ENCODE measurements at regions not wholly inside any gene's neighbourhood (a gene's known extent, or its start where the extent isn't known, plus 50 kb on each side); places are given as distances from the start of the nearest gene placed in this dataset.
"Not testable (repeated sequence)": the region's sequence is repeated elsewhere in the genome, so short reads cannot be mapped to it uniquely, and the experiment has no call there.

DNA sequence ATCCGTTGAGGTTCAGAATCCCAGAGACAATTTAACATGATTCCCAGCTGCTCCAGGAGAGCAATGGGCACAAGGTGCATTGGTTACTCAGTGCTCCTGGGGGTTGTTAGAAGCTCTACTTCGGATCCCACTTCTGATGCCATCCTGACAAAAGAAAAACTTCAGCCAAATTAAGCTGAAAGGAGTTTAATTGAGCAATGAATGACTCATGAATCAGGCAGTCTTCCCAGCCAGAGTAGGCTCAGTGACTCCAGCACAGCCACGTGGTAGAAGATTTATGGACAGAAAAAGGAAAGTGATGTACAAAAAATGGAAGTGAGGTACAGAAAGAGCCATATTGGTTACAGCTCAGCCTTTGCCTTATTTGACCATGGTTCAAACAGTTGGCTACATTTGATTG is 95.7 kb downstream of the PWWP3B start:
- Histone ChIP-seq H3K36me3 (no peaks in the 10 kb centered on the region), H3K4me1 (no peaks in the 10 kb centered on the region), H3K9me3 (replicated peaks) (no peaks in the 10 kb centered on the region), H3K4me3 (no peak overlapping the region), H3K27me3 (ENCODE audit: low read depth) (no peaks in the 10 kb centered on the region), H3K27ac (replicated peaks) (no peak overlapping the region)
- DNase-seq, result no peak
- intact Hi-C loops (cut with micrococcal nuclease), result no loop called here
- TF ChIP-seq, protein P1, sequence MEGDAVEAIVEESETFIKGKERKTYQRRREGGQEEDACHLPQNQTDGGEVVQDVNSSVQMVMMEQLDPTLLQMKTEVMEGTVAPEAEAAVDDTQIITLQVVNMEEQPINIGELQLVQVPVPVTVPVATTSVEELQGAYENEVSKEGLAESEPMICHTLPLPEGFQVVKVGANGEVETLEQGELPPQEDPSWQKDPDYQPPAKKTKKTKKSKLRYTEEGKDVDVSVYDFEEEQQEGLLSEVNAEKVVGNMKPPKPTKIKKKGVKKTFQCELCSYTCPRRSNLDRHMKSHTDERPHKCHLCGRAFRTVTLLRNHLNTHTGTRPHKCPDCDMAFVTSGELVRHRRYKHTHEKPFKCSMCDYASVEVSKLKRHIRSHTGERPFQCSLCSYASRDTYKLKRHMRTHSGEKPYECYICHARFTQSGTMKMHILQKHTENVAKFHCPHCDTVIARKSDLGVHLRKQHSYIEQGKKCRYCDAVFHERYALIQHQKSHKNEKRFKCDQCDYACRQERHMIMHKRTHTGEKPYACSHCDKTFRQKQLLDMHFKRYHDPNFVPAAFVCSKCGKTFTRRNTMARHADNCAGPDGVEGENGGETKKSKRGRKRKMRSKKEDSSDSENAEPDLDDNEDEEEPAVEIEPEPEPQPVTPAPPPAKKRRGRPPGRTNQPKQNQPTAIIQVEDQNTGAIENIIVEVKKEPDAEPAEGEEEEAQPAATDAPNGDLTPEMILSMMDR (IDR thresholded peaks at IDR 0.05; ENCODE audit: borderline replicate concordance), result no peak

GRCh38 chrX:106273947-106274587 is 106.0 kb downstream of the PWWP3B start:
- H3K4me1 ChIP-seq; H3K4me3 ChIP-seq; H3K27ac ChIP-seq (replicated peaks); H3K27me3 ChIP-seq (ENCODE audit: low read depth); H3K9me3 ChIP-seq (replicated peaks); intact Hi-C loops (cut with micrococcal nuclease); H3K36me3 ChIP-seq; DNase-seq: not testable (repeated sequence)

GRCh38 chrX:106275172-106275571 is 107.1 kb downstream of the PWWP3B start:
- H3K4me1 ChIP-seq; DNase-seq; H3K27me3 ChIP-seq (ENCODE audit: low read depth); H3K4me3 ChIP-seq; intact Hi-C loops (cut with micrococcal nuclease); H3K36me3 ChIP-seq; H3K27ac ChIP-seq (replicated peaks); H3K9me3 ChIP-seq (replicated peaks): not testable (repeated sequence)

DNA sequence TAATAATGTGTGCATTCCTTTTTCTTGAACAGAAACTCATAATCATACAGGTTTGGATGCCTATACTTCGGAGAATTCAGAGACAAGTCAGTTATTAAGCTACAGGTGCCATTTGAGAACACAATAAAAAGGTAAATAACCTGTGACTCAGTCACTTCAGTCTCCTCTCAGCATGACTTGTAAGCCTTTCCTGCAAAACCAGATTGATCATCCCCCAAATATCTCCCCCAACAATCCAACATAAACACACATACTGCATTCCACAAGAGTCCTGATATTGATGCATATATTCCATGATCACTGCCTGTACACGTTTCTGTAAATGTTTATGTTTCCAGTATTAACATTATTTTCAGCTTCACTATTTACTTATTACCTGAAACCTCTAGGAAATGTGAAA is 110.8 kb downstream of the PWWP3B start:
- TF ChIP-seq, protein P1 (IDR thresholded peaks at IDR 0.05; ENCODE audit: borderline replicate concordance), result no peak
- Histone ChIP-seq H3K4me1 (no peaks in the 10 kb centered on the region), H3K4me3 (no peak overlapping the region), H3K9me3 (replicated peaks) (no peaks in the 10 kb centered on the region), H3K27ac (replicated peaks) (no peak overlapping the region), H3K27me3 (ENCODE audit: low read depth) (no peaks in the 10 kb centered on the region), H3K36me3 (no peaks in the 10 kb centered on the region)
- intact Hi-C loops (cut with micrococcal nuclease), result no loop called here
- no peak for DNase-seq

DNA sequence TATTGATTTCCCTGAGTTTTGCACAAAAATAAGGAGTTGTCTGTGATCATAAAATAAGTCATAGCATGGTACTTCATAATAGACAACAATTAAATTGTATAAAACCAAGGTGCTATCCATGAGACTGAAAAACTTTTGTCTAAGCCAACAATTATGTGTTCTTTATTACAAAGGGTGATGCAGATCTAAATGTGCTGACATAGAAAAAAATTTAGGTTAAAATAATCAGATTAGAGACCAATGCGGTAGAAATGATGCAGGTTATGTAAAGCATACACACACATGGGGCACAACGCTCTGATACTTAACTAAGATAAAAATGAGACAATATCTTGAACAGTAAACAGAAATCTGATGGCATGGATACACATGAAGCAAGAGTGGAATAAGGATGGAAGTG is 113.3 kb downstream of the PWWP3B start:
- Histone ChIP-seq H3K27ac (replicated peaks) (no peak overlapping the region), H3K9me3 (replicated peaks) (no peaks in the 10 kb centered on the region), H3K36me3 (no peaks in the 10 kb centered on the region), H3K4me1 (no peaks in the 10 kb centered on the region), H3K27me3 (ENCODE audit: low read depth) (no peaks in the 10 kb centered on the region), H3K4me3 (no peak overlapping the region)
- TF ChIP-seq, protein P1 (IDR thresholded peaks at IDR 0.05; ENCODE audit: borderline replicate concordance), result no peak
- intact Hi-C loops (cut with micrococcal nuclease), result no loop called here
- no peak for DNase-seq

GRCh38 chrX:106283841-106284240 is 115.7 kb downstream of the PWWP3B start:
- Histone ChIP-seq H3K27me3 (ENCODE audit: low read depth) (no peaks in the 10 kb centered on the region), H3K9me3 (replicated peaks) (no peaks in the 10 kb centered on the region), H3K36me3 (no peaks in the 10 kb centered on the region), H3K27ac (replicated peaks) (no peak overlapping the region), H3K4me1 (no peaks in the 10 kb centered on the region), H3K4me3 (no peak overlapping the region)
- DNase-seq, result no peak
- TF ChIP-seq, protein P1 (IDR thresholded peaks at IDR 0.05; ENCODE audit: borderline replicate concordance), result no peak
- intact Hi-C loops (cut with micrococcal nuclease), result no loop called here

Measured in left ventricle myocardium inferior (tissue), 1 donor.